ENCODE measurements at regions not wholly inside any gene's neighbourhood (a gene's known extent, or its start where the extent isn't known, plus 50 kb on each side); places are given as distances from the start of the nearest gene placed in this dataset.
"Not testable (repeated sequence)": the region's sequence is repeated elsewhere in the genome, so short reads cannot be mapped to it uniquely, and the experiment has no call there.

DNA sequence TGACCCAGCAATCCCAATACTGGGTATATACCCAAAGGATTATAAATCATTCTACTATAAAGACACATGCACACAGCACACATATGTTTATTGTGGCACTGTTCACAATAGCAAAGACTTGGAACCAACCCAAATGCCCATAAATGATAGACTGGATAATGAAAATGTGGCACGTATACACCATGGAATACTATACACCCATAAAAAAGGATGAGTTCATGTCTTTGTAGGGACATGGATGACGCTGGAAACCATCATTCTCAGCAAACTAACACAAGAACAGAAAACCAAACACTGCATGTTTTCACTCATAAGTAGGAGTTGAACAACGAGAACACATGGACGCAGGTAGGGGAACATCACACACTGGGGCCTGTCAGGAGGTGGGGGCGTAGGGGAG lies 159.3 kb upstream of the EXOC2 start:
- TF ChIP-seq CTCF, POLR2A (IDR thresholded peaks at IDR 0.05): not testable (repeated sequence)

All from testis (tissue), 2 donors.